Gastroesophageal sphincter (tissue), 4 donors: ENCODE measurements at regions not wholly inside any gene's neighbourhood (a gene's known extent, or its start where the extent isn't known, plus 50 kb on each side); places are given as distances from the start of the nearest gene placed in this dataset.

Source experiments
- ATAC-seq: fragments of 150-250 bp; one replicate; pipeline ENCODE4 v1.9.1; 2016; ENCODE audit warnings: mild to moderate bottlenecking, moderate library complexity
- H3K27ac ChIP-seq, 4 donors: fragments of 200-600 bp; sonication (generic) in 3 of 4; 1 replicate in 3 of 4; 2 replicates in 1 of 4; pipeline ENCODE4 v1.5.1; 2016 to 2019
- H3K27me3 ChIP-seq: fragments of 200-600 bp; sonication (generic); one replicate; pipeline ENCODE4 v1.5.1; 2019
- H3K36me3 ChIP-seq, 2 donors: fragments of 200-600 bp; sonication (generic); one replicate each; pipeline ENCODE4 v1.5.1; 2019; ENCODE audit warnings: control low read depth in 1 of 2
- H3K4me1 ChIP-seq, 3 donors: fragments of 200-600 bp; sonication (generic); 1 replicate in 2 of 3; 2 replicates in 1 of 3; pipeline ENCODE4 v1.5.1; 2016 to 2019; ENCODE audit warnings: control low read depth in 2 of 3
- H3K4me3 ChIP-seq, 2 donors: fragments of 200-600 bp; sonication (generic); one replicate each; pipeline ENCODE4 v1.5.1; 2019; ENCODE audit warnings: mild to moderate bottlenecking in 1 of 2, moderate library complexity in 1 of 2
- H3K9me3 ChIP-seq, 3 donors: fragments of 200-600 bp; sonication (generic); one replicate each; pipeline ENCODE4 v1.5.1; 2017 to 2019; ENCODE audit warnings: control low read depth in 2 of 3
- CTCF ChIP-seq, 4 experiments: fragments of 200-600 bp in 2 of 4; fragments of 450-650 bp in 2 of 4; sonication (generic) in 1 of 4; IDR thresholded peaks; one replicate each; pipeline ENCODE4 v1.5.1; 2017 to 2019; ENCODE audit warnings: antibody characterized with exemption in 4 of 4, mild to moderate bottlenecking in 2 of 4, moderate library complexity in 2 of 4
- EP300 ChIP-seq: sonication (generic); formaldehyde crosslinking; IDR thresholded peaks from one replicate; pipeline ENCODE4 v1.6.1; 2017; ENCODE audit warnings: antibody characterized with exemption, mild to moderate bottlenecking
- POLR2A ChIP-seq, 2 donors: fragments of 450-650 bp; IDR thresholded peaks; one replicate each; pipeline ENCODE4 v1.6.1; 2017; ENCODE audit warnings: antibody characterized with exemption in 2 of 2, mild to moderate bottlenecking in 2 of 2, moderate library complexity in 1 of 2
- POLR2AphosphoS5 ChIP-seq: sonication (generic); formaldehyde crosslinking; IDR thresholded peaks from one replicate; pipeline ENCODE4 v1.6.1; 2017; ENCODE audit warnings: antibody characterized with exemption
- WGBS, 2 donors: methylation state at CpG; one replicate each; pipeline ENCODE4 v1.1.5; 2018; ENCODE audit warnings: low coverage in 1 of 2; 5-methylcytosine and 5-hydroxymethylcytosine counted together

GRCh38 chr11:122032317-122032716, 83.7 kb downstream of the BLID start:
- Histone ChIP-seq H3K9me3 (no peaks in the 10 kb centered on the region), H3K27me3 (no peaks in the 10 kb centered on the region), H3K4me3 (no peak overlapping the region), H3K36me3 (peaks cover 0 to 14% of the 10 kb centered on the region in 2 donors), H3K27ac (no peak overlapping the region), H3K4me1 (no peaks in the 10 kb centered on the region)
- 59 to 90% methylated on average over 3 of the region's 3 CpGs for WGBS, 2 donors
- TF ChIP-seq POLR2AphosphoS5, result no peak
- no peak for TF ChIP-seq CTCF (IDR thresholded peaks at IDR 0.05)
- TF ChIP-seq POLR2A (IDR thresholded peaks at IDR 0.05), result no peak
- no peak for TF ChIP-seq EP300
- peak; percentile 61 for ATAC-seq

GRCh38 chr11:122031813-122032212, 84.2 kb downstream of the BLID start:
- ATAC-seq, result no peak
- whole genome bisulfite sequencing, 2 donors, result 71 to 93% methylated on average over 1 of the region's 1 CpG
- Histone ChIP-seq H3K9me3 (no peaks in the 10 kb centered on the region), H3K4me3 (no peak overlapping the region), H3K27ac (no peak overlapping the region), H3K4me1 (no peaks in the 10 kb centered on the region), H3K27me3 (no peaks in the 10 kb centered on the region), H3K36me3 (peaks cover 0 to 14% of the 10 kb centered on the region in 2 donors)
- no peak for TF ChIP-seq POLR2AphosphoS5
- TF ChIP-seq EP300, result no peak
- no peak for TF ChIP-seq CTCF (IDR thresholded peaks at IDR 0.05)
- TF ChIP-seq POLR2A (IDR thresholded peaks at IDR 0.05), result no peak

- Histone ChIP-seq H3K27me3 (no peaks in the 10 kb centered on the region), H3K4me1 (no peaks in the 10 kb centered on the region), H3K9me3 (no peaks in the 10 kb centered on the region), H3K36me3 (peaks cover 0 to 14% of the 10 kb centered on the region in 2 donors), H3K27ac (no peak overlapping the region), H3K4me3 (no peak overlapping the region)
- TF ChIP-seq POLR2AphosphoS5 (no peak), POLR2A (IDR thresholded peaks at IDR 0.05) (no peak), CTCF (IDR thresholded peaks at IDR 0.05) (no peak), EP300 (no peak)
- WGBS, 2 donors, result 39 to 60% methylated on average over 2 to 3 of the region's 3 CpGs
- ATAC-seq, result no peak
Measured at GRCh38 chr11:122030286-122030685, 85.7 kb downstream of the BLID start.

- H3K9me3 ChIP-seq, result no peaks in the 10 kb centered on the region
- peaks cover 0 to 5% (median 0%) of the 10 kb centered on the region in 3 donors for H3K4me1 ChIP-seq
- H3K27me3 ChIP-seq, result no peaks in the 10 kb centered on the region
- WGBS, 2 donors, result 76 to 83% methylated on average over 3 to 4 of the region's 4 CpGs
- peaks cover 0 to 14% of the 10 kb centered on the region in 2 donors for H3K36me3 ChIP-seq
- no peak for TF ChIP-seq POLR2A (IDR thresholded peaks at IDR 0.05)
- TF ChIP-seq EP300, result no peak
- TF ChIP-seq POLR2AphosphoS5, result no peak
- TF ChIP-seq CTCF (IDR thresholded peaks at IDR 0.05), result no peak
- no peak overlapping the region for H3K4me3 ChIP-seq
- ATAC-seq, result no peak
- H3K27ac ChIP-seq, result no peak overlapping the region
Measured at GRCh38 chr11:122028545-122028944, 87.5 kb downstream of the BLID start.

- Histone ChIP-seq H3K9me3 (no peaks in the 10 kb centered on the region), H3K4me3 (no peak overlapping the region), H3K36me3 (peaks cover 0 to 14% of the 10 kb centered on the region in 2 donors), H3K27me3 (no peaks in the 10 kb centered on the region), H3K4me1 (peaks cover 0 to 5% (median 0%) of the 10 kb centered on the region in 3 donors), H3K27ac (no peak overlapping the region)
- no peak for ATAC-seq
- WGBS, 2 donors, result 87 to 90% methylated on average over 2 of the region's 2 CpGs
- no peak for TF ChIP-seq POLR2AphosphoS5
- TF ChIP-seq EP300, result no peak
- TF ChIP-seq POLR2A (IDR thresholded peaks at IDR 0.05), result no peak
- TF ChIP-seq CTCF (IDR thresholded peaks at IDR 0.05), result no peak
Measured at GRCh38 chr11:122028036-122028435, 88.0 kb downstream of the BLID start.
